Fibroblast of lung (primary cell): ENCODE measurements at regions not wholly inside any gene's neighbourhood (a gene's known extent, or its start where the extent isn't known, plus 50 kb on each side); places are given as distances from the start of the nearest gene placed in this dataset.

ENCODE experiments used
- DNase-seq, 2 donors: peaks; one replicate each; pipeline versions ENCODE4 v3.0.0 to v3.0.0-alpha.2; 2010; ENCODE audit warnings: low read depth in 2 of 2
- H2AFZ ChIP-seq: 2 replicates; pipeline ENCODE4 v1.5.1; 2012; ENCODE audit warnings: low read length, control low read depth, inconsistent platforms
- H3K27ac ChIP-seq: 2 replicates; pipeline ENCODE4 v1.5.1; 2011; ENCODE audit warnings: low read length, control low read depth; ENCODE audit not compliant: insufficient read depth
- H3K27me3 ChIP-seq: 2 replicates; pipeline ENCODE4 v1.5.1; 2011; ENCODE audit warnings: mild to moderate bottlenecking, low read length; ENCODE audit not compliant: control insufficient read depth, insufficient read depth
- H3K36me3 ChIP-seq: 2 replicates; pipeline ENCODE4 v1.5.1; 2011; ENCODE audit warnings: low read length; ENCODE audit not compliant: control insufficient read depth, insufficient read depth
- H3K4me1 ChIP-seq: 2 replicates; pipeline ENCODE4 v1.5.1; 2011; ENCODE audit warnings: low read length; ENCODE audit not compliant: control insufficient read depth, insufficient read depth; ENCODE audit errors: extremely low read depth
- H3K4me2 ChIP-seq: 2 replicates; pipeline ENCODE4 v1.5.1; 2011; ENCODE audit warnings: low read length, control low read depth; ENCODE audit not compliant: insufficient read depth; ENCODE audit errors: extremely low read depth
- H3K4me3 ChIP-seq, 4 experiments: fragments of 200-600 bp in 1 of 4; sonication (generic) in 1 of 4; replicated peaks in 1 of 4; 2 replicates each; pipeline ENCODE4 v1.5.1; 2011 to 2016; ENCODE audit warnings: low read length in 4 of 4, low read depth in 3 of 4, mild to moderate bottlenecking in 3 of 4, control low read depth in 2 of 4, inconsistent platforms in 1 of 4, mixed read lengths in 1 of 4; ENCODE audit not compliant: insufficient read depth in 1 of 4; ENCODE audit errors: control extremely low read depth in 1 of 4
- H3K79me2 ChIP-seq: 2 replicates; pipeline ENCODE4 v1.5.1; 2012; ENCODE audit warnings: mild to moderate bottlenecking, low read length, inconsistent platforms; ENCODE audit not compliant: control insufficient read depth, insufficient read depth
- H3K9ac ChIP-seq: 2 replicates; pipeline ENCODE4 v1.5.1; 2011; ENCODE audit warnings: mild to moderate bottlenecking, low read length, control low read depth; ENCODE audit not compliant: insufficient read depth
- H3K9me3 ChIP-seq: 2 replicates; pipeline ENCODE4 v1.5.1; 2012; ENCODE audit warnings: low read depth, low read length; ENCODE audit not compliant: control insufficient read depth, insufficient read depth
- H4K20me1 ChIP-seq: 2 replicates; pipeline ENCODE4 v1.5.1; 2011; ENCODE audit warnings: low read length; ENCODE audit not compliant: control insufficient read depth, insufficient read depth; ENCODE audit errors: extremely low read depth
- EZH2 ChIP-seq: IDR thresholded peaks from 2 replicates; pipeline ENCODE4 v1.5.1; 2012; ENCODE audit warnings: low read length, control low read depth, mild to moderate bottlenecking; ENCODE audit errors: missing control alignments
- TF ChIP-seq, protein P1 (sequence below), 2 donors: IDR thresholded peaks in 1 of 2; conservative IDR thresholded peaks in 1 of 2; 1 replicate in 1 of 2; 2 replicates in 1 of 2; pipeline ENCODE4 v1.5.1; 2011 to 2012; ENCODE audit warnings: low read length in 2 of 2, control low read depth in 1 of 2, inconsistent platforms in 1 of 2, low read depth in 1 of 2, mild to moderate bottlenecking in 1 of 2

DNA sequence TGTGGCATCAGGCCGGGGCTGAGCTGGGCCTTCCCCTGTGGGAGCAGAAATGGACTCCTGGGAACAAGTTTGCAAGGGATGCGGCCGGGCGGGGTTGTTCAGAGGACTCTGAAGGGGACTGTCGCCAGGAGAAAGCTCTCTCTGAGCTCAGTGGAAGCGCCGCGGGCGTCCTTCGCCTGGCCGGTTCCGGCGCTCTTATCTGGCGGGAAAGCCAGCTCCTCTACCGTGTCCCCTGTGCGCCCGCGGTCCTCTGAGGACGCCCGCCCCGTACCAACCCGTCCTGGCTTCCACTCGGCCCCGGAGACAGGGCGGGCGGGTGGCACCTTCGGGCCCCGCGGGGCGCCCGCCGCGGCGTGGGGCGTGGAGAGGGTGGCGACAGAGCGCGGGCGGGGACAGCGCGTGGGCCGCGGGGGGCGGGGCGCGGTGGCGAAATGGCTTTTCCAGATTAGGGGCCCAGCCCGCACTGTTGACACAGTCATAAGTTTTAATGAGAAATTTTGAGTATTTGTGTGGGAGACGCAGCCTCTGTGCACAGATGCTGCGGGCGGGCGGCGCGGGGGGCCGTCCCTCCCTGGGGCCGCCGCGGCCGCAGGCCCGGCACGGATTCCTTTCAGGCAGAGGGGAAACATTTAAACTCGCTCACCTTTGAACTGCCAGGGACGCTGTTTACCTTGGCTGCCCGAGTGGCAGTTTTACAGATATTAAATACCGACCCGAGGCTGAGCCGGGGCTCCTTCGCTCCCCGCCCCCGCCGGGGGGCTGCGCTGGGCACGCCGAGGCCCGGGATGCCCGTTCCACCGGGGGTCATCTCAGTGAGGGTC, 70.2 kb downstream of the FOXD2 start:
- TF ChIP-seq, protein P1, sequence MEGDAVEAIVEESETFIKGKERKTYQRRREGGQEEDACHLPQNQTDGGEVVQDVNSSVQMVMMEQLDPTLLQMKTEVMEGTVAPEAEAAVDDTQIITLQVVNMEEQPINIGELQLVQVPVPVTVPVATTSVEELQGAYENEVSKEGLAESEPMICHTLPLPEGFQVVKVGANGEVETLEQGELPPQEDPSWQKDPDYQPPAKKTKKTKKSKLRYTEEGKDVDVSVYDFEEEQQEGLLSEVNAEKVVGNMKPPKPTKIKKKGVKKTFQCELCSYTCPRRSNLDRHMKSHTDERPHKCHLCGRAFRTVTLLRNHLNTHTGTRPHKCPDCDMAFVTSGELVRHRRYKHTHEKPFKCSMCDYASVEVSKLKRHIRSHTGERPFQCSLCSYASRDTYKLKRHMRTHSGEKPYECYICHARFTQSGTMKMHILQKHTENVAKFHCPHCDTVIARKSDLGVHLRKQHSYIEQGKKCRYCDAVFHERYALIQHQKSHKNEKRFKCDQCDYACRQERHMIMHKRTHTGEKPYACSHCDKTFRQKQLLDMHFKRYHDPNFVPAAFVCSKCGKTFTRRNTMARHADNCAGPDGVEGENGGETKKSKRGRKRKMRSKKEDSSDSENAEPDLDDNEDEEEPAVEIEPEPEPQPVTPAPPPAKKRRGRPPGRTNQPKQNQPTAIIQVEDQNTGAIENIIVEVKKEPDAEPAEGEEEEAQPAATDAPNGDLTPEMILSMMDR (conservative IDR thresholded peaks at IDR 0.05 in 1 of 2, IDR thresholded peaks at IDR 0.05 in 1 of 2; ENCODE audit: low read depth in 1 of 2, low read length in 2 of 2), result no peak
- no peak for TF ChIP-seq EZH2
- Histone ChIP-seq H3K4me2 (peak overlapping the region; percentile 35), H3K36me3 (no peaks in the 10 kb centered on the region), H3K79me2 (no peaks in the 10 kb centered on the region), H2AFZ (no peak overlapping the region), H4K20me1 (no peaks in the 10 kb centered on the region), H3K4me1 (no peaks in the 10 kb centered on the region), H3K9ac (no peak overlapping the region), H3K9me3 (no peaks in the 10 kb centered on the region), H3K27me3 (peaks cover 22% of the 10 kb centered on the region), H3K4me3 (peak overlapping the region in 1 of 4 experiments; percentile 43), H3K27ac (no peak overlapping the region)
- DNase-seq, result no peak

DNA sequence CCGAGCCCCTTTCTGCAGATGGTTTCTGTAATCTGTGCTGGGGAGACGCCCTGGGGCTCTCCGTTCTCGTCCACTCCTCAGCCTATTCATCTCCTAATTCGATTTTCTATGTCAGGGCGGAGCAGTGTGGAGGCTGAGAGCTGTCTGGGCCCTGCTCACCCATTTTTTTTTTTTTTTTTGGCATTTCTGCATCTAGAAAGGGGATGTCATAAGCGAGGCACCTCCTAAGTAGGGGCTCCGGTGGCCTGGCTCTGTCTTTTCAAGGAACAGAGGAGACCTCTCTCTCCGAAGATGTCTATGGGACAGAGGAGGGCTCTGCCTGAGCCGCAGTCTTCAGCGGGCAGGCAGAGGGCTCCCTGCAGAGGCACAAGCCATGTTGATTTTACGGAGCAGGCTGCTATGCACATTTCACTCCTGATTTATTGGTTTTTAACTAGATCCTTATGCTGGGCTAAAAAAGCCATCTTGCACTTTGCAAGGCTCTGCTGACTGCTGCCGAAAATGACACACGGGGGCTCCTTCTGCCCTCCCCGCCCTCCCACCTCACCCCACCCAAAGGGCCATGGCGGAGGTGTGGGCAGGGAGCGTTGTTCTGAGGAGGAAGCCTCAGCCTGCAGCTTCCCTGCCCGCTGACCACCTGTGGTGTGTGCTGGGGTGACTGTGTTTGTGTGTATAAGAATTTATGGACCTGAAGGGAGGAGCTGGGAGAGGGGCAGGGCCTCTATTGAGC, 71.0 kb downstream of the FOXD2 start:
- TF ChIP-seq EZH2, result peak; percentile 78
- TF ChIP-seq, protein P1 (conservative IDR thresholded peaks at IDR 0.05 in 1 of 2, IDR thresholded peaks at IDR 0.05 in 1 of 2; ENCODE audit: low read depth in 1 of 2, low read length in 2 of 2), result no peak
- Histone ChIP-seq H3K36me3 (no peaks in the 10 kb centered on the region), H3K4me1 (no peaks in the 10 kb centered on the region), H2AFZ (no peak overlapping the region), H4K20me1 (no peaks in the 10 kb centered on the region), H3K4me2 (peak overlapping the region; percentile 35), H3K4me3 (peak overlapping the region in 1 of 4 experiments; percentile 43), H3K9ac (no peak overlapping the region), H3K27ac (no peak overlapping the region), H3K9me3 (no peaks in the 10 kb centered on the region), H3K27me3 (peaks cover 22% of the 10 kb centered on the region), H3K79me2 (no peaks in the 10 kb centered on the region)
- DNase-seq, result peak in 1 of 2 donors; percentile 26

DNA sequence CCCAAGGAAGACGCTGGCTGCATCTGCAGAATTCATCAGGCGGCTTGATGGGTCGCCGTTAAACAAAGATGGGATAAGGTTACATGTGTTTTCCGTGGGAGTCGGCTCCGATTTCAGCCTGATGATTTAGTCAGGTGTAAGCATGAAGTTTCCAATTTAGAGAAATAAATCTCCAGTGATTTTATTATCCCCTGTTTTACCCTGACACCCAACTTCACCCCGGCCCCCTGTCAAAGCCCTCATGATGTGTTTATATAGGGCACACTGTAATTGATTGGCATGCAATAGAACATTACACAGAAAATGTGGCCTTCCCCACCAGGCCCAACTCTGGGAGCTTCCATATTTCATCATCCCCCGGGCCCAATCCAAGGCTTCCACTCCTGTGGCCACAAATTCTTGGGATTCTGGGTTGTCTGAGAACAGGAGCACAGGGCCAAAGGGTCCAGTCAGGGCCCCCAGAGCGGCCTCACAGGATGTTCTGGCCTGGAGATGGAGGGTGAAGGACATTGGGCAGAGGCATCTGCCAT, 72.5 kb downstream of the FOXD2 start:
- Histone ChIP-seq H3K4me3 (no peak overlapping the region), H3K9me3 (no peaks in the 10 kb centered on the region), H3K36me3 (no peaks in the 10 kb centered on the region), H3K27me3 (peaks cover 22% of the 10 kb centered on the region), H4K20me1 (no peaks in the 10 kb centered on the region), H3K9ac (no peak overlapping the region), H3K4me2 (no peak overlapping the region), H2AFZ (no peak overlapping the region), H3K79me2 (no peaks in the 10 kb centered on the region), H3K4me1 (no peaks in the 10 kb centered on the region), H3K27ac (no peak overlapping the region)
- TF ChIP-seq, protein P1 (conservative IDR thresholded peaks at IDR 0.05 in 1 of 2, IDR thresholded peaks at IDR 0.05 in 1 of 2; ENCODE audit: low read depth in 1 of 2, low read length in 2 of 2), result no peak
- no peak for TF ChIP-seq EZH2
- DNase-seq, result no peak
